ENCODE measurements at regions not wholly inside any gene's neighbourhood (a gene's known extent, or its start where the extent isn't known, plus 50 kb on each side); places are given as distances from the start of the nearest gene placed in this dataset.

DNA sequence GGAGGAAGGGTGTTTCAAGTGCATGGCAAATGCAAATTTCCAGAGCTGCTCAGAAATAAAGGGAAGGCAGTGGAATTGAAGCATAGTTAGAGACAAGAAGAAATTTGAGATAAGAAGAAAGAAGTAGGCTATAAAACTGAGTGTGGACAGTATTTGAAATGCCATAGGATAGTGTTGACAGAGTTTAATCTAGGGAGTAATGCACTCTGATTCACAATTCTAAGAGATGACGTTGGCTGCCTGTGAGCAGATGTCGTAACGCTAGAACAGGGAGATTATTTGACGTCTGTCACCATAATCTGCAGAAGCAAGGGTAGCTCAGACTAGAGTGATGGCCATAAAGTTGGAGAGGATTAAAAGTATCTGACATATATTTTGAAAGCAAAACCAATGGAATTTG is 389.9 kb upstream of the KIRREL3 start:
- POLR2A ChIA-PET = no interaction called here

DNA sequence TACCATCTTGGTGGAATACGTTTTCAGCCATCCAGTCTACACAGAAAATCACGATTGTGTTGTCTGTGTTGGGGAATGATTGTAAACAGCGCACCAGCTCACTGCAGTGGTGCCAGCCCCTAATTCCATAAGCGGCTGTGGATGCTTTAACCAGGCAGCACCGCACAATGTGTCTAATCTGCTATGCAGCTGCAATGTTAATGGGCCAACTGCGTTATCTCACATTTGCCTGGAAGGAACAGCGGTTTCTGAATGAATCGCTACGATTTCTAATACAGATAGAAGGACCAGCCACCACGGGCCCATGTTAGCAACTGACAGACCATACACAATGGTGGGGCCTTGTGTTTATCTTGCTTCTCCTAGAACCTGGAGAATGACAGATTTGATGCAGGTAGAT is 384.5 kb upstream of the KIRREL3 start:
- no peaks in the 10 kb centered on the region for H3K27me3 Mint-ChIP-seq
- H3K36me3 ChIP-seq (replicated peaks in 1 of 2; ENCODE audit: control extremely low read depth in 1 of 2, control insufficient read depth in 1 of 2, extremely low read depth in 1 of 2, insufficient read depth in 2 of 2, low read length in 1 of 2) = no peaks in the 10 kb centered on the region
- no peak overlapping the region for H3K4me3 Mint-ChIP-seq
- DNase-seq (no peak), ATAC-seq (ENCODE audit: low read depth) (no peak)
- H3K4me3 ChIP-seq (ENCODE audit: control extremely low read depth in 1 of 5, extremely low read depth in 1 of 5, insufficient read depth in 1 of 5, low read depth in 2 of 5, low read length in 4 of 5) = no peak overlapping the region
- intact Hi-C loops (cut with micrococcal nuclease) = no loop called here
- H4K20me1 ChIP-seq (ENCODE audit: control insufficient read depth, insufficient read depth, low read length, poor library complexity, severe bottlenecking) = no peaks in the 10 kb centered on the region
- H3K79me2 ChIP-seq (ENCODE audit: control insufficient read depth, insufficient read depth, low read length) = no peaks in the 10 kb centered on the region
- H3K4me2 ChIP-seq (replicated peaks; ENCODE audit: low read depth, low read length, poor library complexity, severe bottlenecking) = no peak overlapping the region
- no peaks in the 10 kb centered on the region for H3K4me1 ChIP-seq (ENCODE audit: control insufficient read depth in 2 of 2, insufficient read depth in 2 of 2, low read length in 2 of 2)
- H3K9me3 Mint-ChIP-seq (ENCODE audit: insufficient read depth) = no peaks in the 10 kb centered on the region
- H3K27me3 ChIP-seq (replicated peaks in 1 of 4; ENCODE audit: control extremely low read depth in 1 of 4, control insufficient read depth in 3 of 4, insufficient read depth in 4 of 4, low read length in 3 of 4) = no peaks in the 10 kb centered on the region
- ChIA-PET POLR2A (no interaction called here), CTCF (no interaction called here)
- no peak overlapping the region for H3K27ac ChIP-seq (ENCODE audit: low read length in 2 of 2)
- no peak overlapping the region for H3K27ac Mint-ChIP-seq
- no peaks in the 10 kb centered on the region for H3K4me1 Mint-ChIP-seq
- H3K9ac ChIP-seq (ENCODE audit: low read length) = no peak overlapping the region
- 92% methylated on average over 4 of the region's 10 CpGs for WGBS (ENCODE audit: insufficient coverage)
- no peaks in the 10 kb centered on the region for H3K9me3 ChIP-seq (ENCODE audit: control extremely low read depth in 1 of 3, control insufficient read depth in 2 of 3, insufficient read depth in 1 of 3, low read length in 2 of 3)
- TF ChIP-seq EZH2 (IDR thresholded peaks at IDR 0.05; ENCODE audit: borderline replicate concordance, insufficient read depth, low read depth, low read length, poor library complexity, severe bottlenecking) (no peak), CTCF (IDR thresholded peaks at IDR 0.05) (no peak)
- no peak overlapping the region for H2AFZ ChIP-seq (ENCODE audit: insufficient read depth, low read depth, low read length, poor library complexity, severe bottlenecking)

More for the DNA sequence above, 389.9 kb upstream of the KIRREL3 start:
- H3K27me3 ChIP-seq (replicated peaks in 1 of 4; ENCODE audit: control extremely low read depth in 1 of 4, control insufficient read depth in 3 of 4, insufficient read depth in 4 of 4, low read length in 3 of 4) = no peaks in the 10 kb centered on the region
- Mint-ChIP-seq H3K27ac (no peak overlapping the region), H3K9me3 (ENCODE audit: insufficient read depth) (no peaks in the 10 kb centered on the region), H3K4me3 (no peak overlapping the region), H3K27me3 (no peaks in the 10 kb centered on the region), H3K4me1 (no peaks in the 10 kb centered on the region)
- no peak overlapping the region for H3K4me3 ChIP-seq (ENCODE audit: control extremely low read depth in 1 of 5, extremely low read depth in 1 of 5, insufficient read depth in 1 of 5, low read depth in 2 of 5, low read length in 4 of 5)
- intact Hi-C loops (cut with micrococcal nuclease) = no loop called here
- H3K9ac ChIP-seq (ENCODE audit: low read length) = no peak overlapping the region
- H3K9me3 ChIP-seq (ENCODE audit: control extremely low read depth in 1 of 3, control insufficient read depth in 2 of 3, insufficient read depth in 1 of 3, low read length in 2 of 3) = no peaks in the 10 kb centered on the region
- H3K4me2 ChIP-seq (replicated peaks; ENCODE audit: low read depth, low read length, poor library complexity, severe bottlenecking) = no peak overlapping the region
- TF ChIP-seq CTCF (IDR thresholded peaks at IDR 0.05) = no peak
- no peak for TF ChIP-seq EZH2 (IDR thresholded peaks at IDR 0.05; ENCODE audit: borderline replicate concordance, insufficient read depth, low read depth, low read length, poor library complexity, severe bottlenecking)
- no peaks in the 10 kb centered on the region for H3K36me3 ChIP-seq (replicated peaks in 1 of 2; ENCODE audit: control extremely low read depth in 1 of 2, control insufficient read depth in 1 of 2, extremely low read depth in 1 of 2, insufficient read depth in 2 of 2, low read length in 1 of 2)
- WGBS (ENCODE audit: insufficient coverage) = 96% methylated on average over 4 of the region's 4 CpGs
- no peaks in the 10 kb centered on the region for H3K79me2 ChIP-seq (ENCODE audit: control insufficient read depth, insufficient read depth, low read length)
- no peak overlapping the region for H2AFZ ChIP-seq (ENCODE audit: insufficient read depth, low read depth, low read length, poor library complexity, severe bottlenecking)
- no peak overlapping the region for H3K27ac ChIP-seq (ENCODE audit: low read length in 2 of 2)
- DNase-seq (no peak), ATAC-seq (ENCODE audit: low read depth) (no peak)
- CTCF ChIA-PET = no interaction called here
- H4K20me1 ChIP-seq (ENCODE audit: control insufficient read depth, insufficient read depth, low read length, poor library complexity, severe bottlenecking) = no peaks in the 10 kb centered on the region
- H3K4me1 ChIP-seq (ENCODE audit: control insufficient read depth in 2 of 2, insufficient read depth in 2 of 2, low read length in 2 of 2) = no peaks in the 10 kb centered on the region

Measured in B cell (primary cell).